Gastrocnemius medialis (tissue), 4 donors: ENCODE measurements at regions not wholly inside any gene's neighbourhood (a gene's known extent, or its start where the extent isn't known, plus 50 kb on each side); places are given as distances from the start of the nearest gene placed in this dataset.

ENCODE experiments used
- CTCF ChIP-seq, 5 experiments: fragments of 450-650 bp in 3 of 5; fragments of 200-600 bp in 2 of 5; sonication (generic) in 2 of 5; IDR thresholded peaks in 4 of 5; conservative IDR thresholded peaks in 1 of 5; 1 replicate in 4 of 5; 2 replicates in 1 of 5; pipeline ENCODE4 v1.5.1; 2016 to 2019; ENCODE audit warnings: antibody characterized with exemption in 5 of 5, mild to moderate bottlenecking in 3 of 5, moderate library complexity in 3 of 5
- POLR2A ChIP-seq, 2 donors: fragments of 450-650 bp; IDR thresholded peaks; one replicate each; pipeline ENCODE4 v1.6.1; 2017; ENCODE audit warnings: antibody characterized with exemption in 2 of 2, mild to moderate bottlenecking in 2 of 2, moderate library complexity in 2 of 2

- no peak for TF ChIP-seq POLR2A (IDR thresholded peaks at IDR 0.05)
- no peak for TF ChIP-seq CTCF (IDR thresholded peaks at IDR 0.05 in 4 of 5, conservative IDR thresholded peaks at IDR 0.05 in 1 of 5)
These were observed 310.4 kb downstream of the RRAGC start for GRCh38 chr1:38549191-38549590.
